GM23338 (cell line): ENCODE measurements at regions not wholly inside any gene's neighbourhood (a gene's known extent, or its start where the extent isn't known, plus 50 kb on each side); places are given as distances from the start of the nearest gene placed in this dataset.

Source experiments
- CTCF ChIP-seq, 2 experiments: fragments of 200-600 bp in 1 of 2; sonication (generic) in 1 of 2; conservative IDR thresholded peaks; 2 replicates each; pipeline versions ENCODE4 v1.5.1 to v1.6.1; 2016 to 2017; ENCODE audit warnings: antibody characterized with exemption in 2 of 2, low read depth in 2 of 2, mild to moderate bottlenecking in 2 of 2, moderate library complexity in 1 of 2
- ETS1 ChIP-seq: IDR thresholded peaks from 2 replicates; pipeline ENCODE4 v1.6.1; 2016; ENCODE audit warnings: antibody characterized with exemption
- EZH2 ChIP-seq: fragments of 200-600 bp; sonication (generic); IDR thresholded peaks from one replicate; pipeline ENCODE4 v1.8.0; 2017; ENCODE audit warnings: antibody characterized with exemption, mild to moderate bottlenecking, low read depth; ENCODE audit not compliant: unreplicated experiment
- EZH2phosphoT487 ChIP-seq: fragments of 200-600 bp; sonication (generic); IDR thresholded peaks from one replicate; pipeline ENCODE4 v1.8.1; 2018; ENCODE audit warnings: antibody characterized with exemption; ENCODE audit not compliant: unreplicated experiment
- JUNB ChIP-seq: IDR thresholded peaks from one replicate; pipeline ENCODE4 v1.6.1; 2016; ENCODE audit warnings: antibody characterized with exemption; ENCODE audit not compliant: unreplicated experiment
- POLR2AphosphoS5 ChIP-seq: IDR thresholded peaks from 2 replicates; pipeline ENCODE4 v1.6.1; 2016; ENCODE audit warnings: antibody characterized with exemption, low read depth
- REST ChIP-seq: IDR thresholded peaks from one replicate; pipeline ENCODE4 v1.6.1; 2018; ENCODE audit warnings: antibody characterized with exemption; ENCODE audit not compliant: unreplicated experiment

GRCh38 chr3:135324301-135324700, 529.2 kb downstream of the EPHB1 start:
- TF ChIP-seq CTCF (conservative IDR thresholded peaks at IDR 0.05; ENCODE audit: low read depth in 2 of 2): no peak
- TF ChIP-seq EZH2phosphoT487: no peak
- TF ChIP-seq EZH2: no peak
- no peak for TF ChIP-seq REST
- TF ChIP-seq POLR2AphosphoS5: no peak
- no peak for TF ChIP-seq JUNB
- TF ChIP-seq ETS1: no peak
